Astrocyte (in vitro differentiated cells and primary cell): ENCODE measurements at regions not wholly inside any gene's neighbourhood (a gene's known extent, or its start where the extent isn't known, plus 50 kb on each side); places are given as distances from the start of the nearest gene placed in this dataset.

ENCODE experiments used
- DNase-seq: peaks from one replicate; pipeline ENCODE4 v3.0.0-alpha.2; 2010; ENCODE audit warnings: low read depth
- FAIRE-seq: peaks from 2 replicates; lab custom pipeline; 2011; peaks lifted over from hg19 to GRCh38; lab: Jason Lieb, UNC
- H2AFZ ChIP-seq: 2 replicates; pipeline ENCODE4 v1.6.0; 2012; ENCODE audit warnings: low read depth, low read length, inconsistent platforms
- H3K27ac ChIP-seq: 2 replicates; pipeline ENCODE4 v1.5.1; 2011; ENCODE audit warnings: low read depth, low read length, inconsistent platforms
- H3K27me3 ChIP-seq: 2 replicates; pipeline ENCODE4 v1.6.0; 2011; ENCODE audit warnings: low read length, inconsistent platforms; ENCODE audit not compliant: insufficient read depth
- H3K36me3 ChIP-seq: 2 replicates; pipeline ENCODE4 v1.5.1; 2011; ENCODE audit warnings: low read length, inconsistent platforms; ENCODE audit not compliant: insufficient read depth
- H3K4me1 ChIP-seq: 2 replicates; pipeline ENCODE4 v1.5.1; 2011; ENCODE audit warnings: low read length, inconsistent platforms; ENCODE audit not compliant: insufficient read depth
- H3K4me2 ChIP-seq: 2 replicates; pipeline ENCODE4 v1.6.0; 2012; ENCODE audit warnings: low read length, inconsistent platforms
- H3K4me3 ChIP-seq: 2 replicates; pipeline ENCODE4 v1.5.1; 2011; ENCODE audit warnings: low read depth, mild to moderate bottlenecking, low read length, inconsistent platforms; ENCODE audit not compliant: insufficient read depth
- H3K79me2 ChIP-seq: 2 replicates; pipeline ENCODE4 v1.6.0; 2012; ENCODE audit warnings: mild to moderate bottlenecking, low read length, inconsistent platforms; ENCODE audit not compliant: insufficient read depth
- H3K9ac ChIP-seq: 2 replicates; pipeline ENCODE4 v1.6.0; 2012; ENCODE audit warnings: mild to moderate bottlenecking, low read length, inconsistent platforms
- H3K9me3 ChIP-seq: 2 replicates; pipeline ENCODE4 v1.5.1; 2012; ENCODE audit warnings: low read depth, mild to moderate bottlenecking, low read length, inconsistent platforms; ENCODE audit not compliant: insufficient read depth
- H4K20me1 ChIP-seq: 2 replicates; pipeline ENCODE4 v1.6.0; 2012; ENCODE audit warnings: low read length, inconsistent platforms; ENCODE audit not compliant: insufficient read depth
- H3K27ac Mint-ChIP-seq: one replicate; pipeline ENCODE4 v1.8.0; 2021; ENCODE audit warnings: mild to moderate bottlenecking, mixed read lengths; ENCODE audit not compliant: unreplicated experiment
- H3K27me3 Mint-ChIP-seq: one replicate; pipeline ENCODE4 v1.8.0; 2021; ENCODE audit warnings: low read depth, mixed read lengths; ENCODE audit not compliant: unreplicated experiment
- H3K36me3 Mint-ChIP-seq: one replicate; pipeline ENCODE4 v1.8.0; 2021; ENCODE audit warnings: low read depth, mixed read lengths; ENCODE audit not compliant: unreplicated experiment
- H3K4me1 Mint-ChIP-seq: one replicate; pipeline ENCODE4 v1.8.0; 2021; ENCODE audit warnings: low read depth, mixed read lengths; ENCODE audit not compliant: unreplicated experiment
- H3K4me3 Mint-ChIP-seq: one replicate; pipeline ENCODE4 v1.8.0; 2021; ENCODE audit warnings: mild to moderate bottlenecking, moderate library complexity, mixed read lengths; ENCODE audit not compliant: unreplicated experiment
- H3K9me3 Mint-ChIP-seq: one replicate; pipeline ENCODE4 v1.8.0; 2021; ENCODE audit warnings: mild to moderate bottlenecking, mixed read lengths; ENCODE audit not compliant: unreplicated experiment
- CTCF ChIP-seq: IDR thresholded peaks from 2 replicates; pipeline ENCODE4 v1.5.1; 2011; ENCODE audit warnings: low read depth, mild to moderate bottlenecking, inconsistent platforms, low read length, moderate library complexity; ENCODE audit not compliant: insufficient read depth
- EZH2 ChIP-seq: IDR thresholded peaks from 2 replicates; pipeline ENCODE4 v1.6.1; 2012; ENCODE audit warnings: mild to moderate bottlenecking, low read length, inconsistent platforms; ENCODE audit not compliant: insufficient read depth

GRCh38 chr17:31757097-31757496, 101.9 kb downstream of the COPRS start:
- Mint-ChIP-seq H3K4me3 (no peak overlapping the region), H3K27me3 (peaks cover 4% of the 10 kb centered on the region), H3K9me3 (peaks cover 2% of the 10 kb centered on the region), H3K27ac (no peak overlapping the region), H3K36me3 (no peaks in the 10 kb centered on the region), H3K4me1 (no peaks in the 10 kb centered on the region)
- TF ChIP-seq EZH2 = no peak
- TF ChIP-seq CTCF = no peak
- no peaks in the 10 kb centered on the region for H3K27me3 ChIP-seq
- DNase-seq = no peak
- H4K20me1 ChIP-seq = no peaks in the 10 kb centered on the region
- H3K4me1 ChIP-seq = peaks cover 10% of the 10 kb centered on the region
- H3K9ac ChIP-seq = no peak overlapping the region
- no peak overlapping the region for H3K4me2 ChIP-seq
- no peak overlapping the region for H2AFZ ChIP-seq
- H3K27ac ChIP-seq = no peak overlapping the region
- H3K36me3 ChIP-seq = no peaks in the 10 kb centered on the region
- no peak for FAIRE-seq
- H3K4me3 ChIP-seq = no peak overlapping the region
- no peaks in the 10 kb centered on the region for H3K9me3 ChIP-seq
- no peaks in the 10 kb centered on the region for H3K79me2 ChIP-seq

GRCh38 chr17:31754239-31754945, 104.7 kb downstream of the COPRS start:
- FAIRE-seq (peak; percentile 94), DNase-seq (peak; percentile 89)
- Histone ChIP-seq H3K9me3 (no peaks in the 10 kb centered on the region), H3K27me3 (no peaks in the 10 kb centered on the region), H2AFZ (no peak overlapping the region), H3K4me1 (peaks cover 6% of the 10 kb centered on the region), H3K4me3 (no peak overlapping the region), H3K36me3 (no peaks in the 10 kb centered on the region), H3K79me2 (no peaks in the 10 kb centered on the region), H3K9ac (no peak overlapping the region), H4K20me1 (no peaks in the 10 kb centered on the region), H3K4me2 (peak overlapping the region; percentile 12), H3K27ac (peak overlapping the region; percentile 54)
- H3K27ac Mint-ChIP-seq = peak overlapping the region; percentile 1
- TF ChIP-seq CTCF (no peak), EZH2 (no peak)
- H3K4me1 Mint-ChIP-seq = no peaks in the 10 kb centered on the region
- no peaks in the 10 kb centered on the region for H3K36me3 Mint-ChIP-seq
- H3K27me3 Mint-ChIP-seq = no peaks in the 10 kb centered on the region
- H3K9me3 Mint-ChIP-seq = peaks cover 2% of the 10 kb centered on the region
- H3K4me3 Mint-ChIP-seq = no peak overlapping the region

GRCh38 chr17:31753011-31753410, 106.0 kb downstream of the COPRS start:
- H3K4me1 ChIP-seq = peaks cover 6% of the 10 kb centered on the region
- DNase-seq (no peak), FAIRE-seq (no peak)
- peaks cover 2% of the 10 kb centered on the region for H3K9me3 Mint-ChIP-seq
- no peak overlapping the region for H3K27ac Mint-ChIP-seq
- H3K27me3 Mint-ChIP-seq = no peaks in the 10 kb centered on the region
- H3K4me1 Mint-ChIP-seq = no peaks in the 10 kb centered on the region
- no peak overlapping the region for H3K9ac ChIP-seq
- no peaks in the 10 kb centered on the region for H3K27me3 ChIP-seq
- no peaks in the 10 kb centered on the region for H3K36me3 ChIP-seq
- H3K9me3 ChIP-seq = no peaks in the 10 kb centered on the region
- no peak overlapping the region for H2AFZ ChIP-seq
- no peak overlapping the region for H3K4me2 ChIP-seq
- no peaks in the 10 kb centered on the region for H3K79me2 ChIP-seq
- no peak for TF ChIP-seq CTCF
- no peak for TF ChIP-seq EZH2
- no peaks in the 10 kb centered on the region for H3K36me3 Mint-ChIP-seq
- no peaks in the 10 kb centered on the region for H4K20me1 ChIP-seq
- H3K4me3 ChIP-seq = no peak overlapping the region
- H3K27ac ChIP-seq = no peak overlapping the region
- no peak overlapping the region for H3K4me3 Mint-ChIP-seq
